ENCODE measurements at regions not wholly inside any gene's neighbourhood (a gene's known extent, or its start where the extent isn't known, plus 50 kb on each side); places are given as distances from the start of the nearest gene placed in this dataset.
A peak's percentile ranks its signal among the peaks of the same experiment; 100 is the strongest.
"Not testable (repeated sequence)": the region's sequence is repeated elsewhere in the genome, so short reads cannot be mapped to it uniquely, and the experiment has no call there.

- Histone ChIP-seq H3K4me3 (no peak overlapping the region), H3K4me1 (no peaks in the 10 kb centered on the region), H3K9me3 (no peaks in the 10 kb centered on the region), H3K27me3 (no peaks in the 10 kb centered on the region), H3K36me3 (no peaks in the 10 kb centered on the region), H3K27ac (no peak overlapping the region)
- intact Hi-C loops (cut with DNase I): no loop called here
- ATAC-seq: no peak
- TF ChIP-seq CTCF (IDR thresholded peaks at IDR 0.05): no peak
- no peak for DNase-seq
These were observed 59.9 kb downstream of the FOXA2 start for GRCh38 chr20:22524393-22525015.

GRCh38 chr20:22523499-22524392 is 60.6 kb downstream of the FOXA2 start:
- intact Hi-C loops (cut with DNase I): no loop called here
- H3K4me1 ChIP-seq: no peaks in the 10 kb centered on the region
- H3K9me3 ChIP-seq: no peaks in the 10 kb centered on the region
- H3K27me3 ChIP-seq: no peaks in the 10 kb centered on the region
- no peak overlapping the region for H3K4me3 ChIP-seq
- TF ChIP-seq CTCF (IDR thresholded peaks at IDR 0.05): no peak
- no peak for DNase-seq
- H3K36me3 ChIP-seq: no peaks in the 10 kb centered on the region
- peak; percentile 40 for ATAC-seq
- H3K27ac ChIP-seq: no peak overlapping the region

- Histone ChIP-seq H3K27me3 (no peaks in the 10 kb centered on the region), H3K36me3 (no peaks in the 10 kb centered on the region), H3K27ac (no peak overlapping the region), H3K4me3 (no peak overlapping the region), H3K9me3 (no peaks in the 10 kb centered on the region), H3K4me1 (no peaks in the 10 kb centered on the region)
- intact Hi-C loops (cut with DNase I): no loop called here
- ATAC-seq: no peak
- TF ChIP-seq CTCF (IDR thresholded peaks at IDR 0.05): no peak
- no peak for DNase-seq
These were observed 61.3 kb downstream of the FOXA2 start for GRCh38 chr20:22523128-22523498.

- ATAC-seq (no peak), DNase-seq (no peak)
- Histone ChIP-seq H3K27ac (no peak overlapping the region), H3K4me1 (no peaks in the 10 kb centered on the region), H3K9me3 (no peaks in the 10 kb centered on the region), H3K36me3 (no peaks in the 10 kb centered on the region), H3K4me3 (no peak overlapping the region), H3K27me3 (no peaks in the 10 kb centered on the region)
- intact Hi-C loops (cut with DNase I): no loop called here
- TF ChIP-seq CTCF (IDR thresholded peaks at IDR 0.05): no peak
These were observed 61.7 kb downstream of the FOXA2 start for GRCh38 chr20:22522701-22523100.

- ATAC-seq; H3K4me1 ChIP-seq; intact Hi-C loops (cut with DNase I); H3K4me3 ChIP-seq; H3K36me3 ChIP-seq; DNase-seq; H3K27me3 ChIP-seq; H3K9me3 ChIP-seq; H3K27ac ChIP-seq: not testable (repeated sequence)
These were observed 62.4 kb downstream of the FOXA2 start for GRCh38 chr20:22521940-22522339.

Measured in left lung (tissue), 4 donors.